ENCODE measurements at regions not wholly inside any gene's neighbourhood (a gene's known extent, or its start where the extent isn't known, plus 50 kb on each side); places are given as distances from the start of the nearest gene placed in this dataset.

DNA sequence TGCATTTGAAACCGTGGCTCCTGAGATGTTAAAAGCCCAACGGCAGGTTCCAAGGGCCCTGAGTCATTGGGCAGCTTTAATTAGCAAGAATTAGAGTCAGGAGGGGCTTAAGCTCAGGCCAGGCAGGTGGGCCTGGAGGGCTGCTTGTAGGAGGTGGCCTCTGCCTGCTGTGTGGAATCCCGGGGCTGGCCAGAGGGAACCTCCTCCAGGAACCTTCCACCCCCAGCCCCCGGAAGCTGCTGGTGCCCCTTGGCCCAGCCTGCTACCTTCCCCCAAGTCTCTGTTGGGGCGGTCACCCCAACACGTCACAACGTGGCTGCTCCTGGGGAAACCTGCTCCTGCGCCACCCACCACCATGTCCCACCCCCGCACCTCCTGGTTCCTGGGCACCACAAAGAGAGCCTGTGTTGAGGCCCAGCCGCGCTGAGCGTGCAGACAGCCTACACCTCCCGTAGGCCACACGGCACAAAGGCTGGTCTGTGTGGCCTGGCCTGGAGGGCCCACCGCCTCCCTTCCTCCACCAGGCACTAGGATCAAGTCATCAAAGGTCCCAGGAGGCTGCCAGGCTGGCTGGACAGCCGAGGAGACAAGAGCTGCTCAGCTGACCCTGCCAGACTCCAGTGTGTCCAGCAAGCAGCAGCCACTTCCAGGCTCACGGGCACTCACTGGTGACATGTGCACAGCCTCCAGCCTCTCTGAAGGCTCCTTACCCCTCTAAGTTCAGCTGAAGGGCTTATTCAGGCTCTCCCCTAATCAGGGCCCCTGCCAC lies 86.3 kb downstream of the SNX5 start:
- no peak for TF ChIP-seq POLR2AphosphoS5 (IDR thresholded peaks at IDR 0.05; ENCODE audit: low read depth, low read length)
- TF ChIP-seq, protein P1, sequence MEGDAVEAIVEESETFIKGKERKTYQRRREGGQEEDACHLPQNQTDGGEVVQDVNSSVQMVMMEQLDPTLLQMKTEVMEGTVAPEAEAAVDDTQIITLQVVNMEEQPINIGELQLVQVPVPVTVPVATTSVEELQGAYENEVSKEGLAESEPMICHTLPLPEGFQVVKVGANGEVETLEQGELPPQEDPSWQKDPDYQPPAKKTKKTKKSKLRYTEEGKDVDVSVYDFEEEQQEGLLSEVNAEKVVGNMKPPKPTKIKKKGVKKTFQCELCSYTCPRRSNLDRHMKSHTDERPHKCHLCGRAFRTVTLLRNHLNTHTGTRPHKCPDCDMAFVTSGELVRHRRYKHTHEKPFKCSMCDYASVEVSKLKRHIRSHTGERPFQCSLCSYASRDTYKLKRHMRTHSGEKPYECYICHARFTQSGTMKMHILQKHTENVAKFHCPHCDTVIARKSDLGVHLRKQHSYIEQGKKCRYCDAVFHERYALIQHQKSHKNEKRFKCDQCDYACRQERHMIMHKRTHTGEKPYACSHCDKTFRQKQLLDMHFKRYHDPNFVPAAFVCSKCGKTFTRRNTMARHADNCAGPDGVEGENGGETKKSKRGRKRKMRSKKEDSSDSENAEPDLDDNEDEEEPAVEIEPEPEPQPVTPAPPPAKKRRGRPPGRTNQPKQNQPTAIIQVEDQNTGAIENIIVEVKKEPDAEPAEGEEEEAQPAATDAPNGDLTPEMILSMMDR (IDR thresholded peaks at IDR 0.05 in 2 of 3, conservative IDR thresholded peaks at IDR 0.05 in 1 of 3; ENCODE audit: borderline replicate concordance in 1 of 3, insufficient read depth in 1 of 3, low read depth in 2 of 3, low read length in 2 of 3), result no peak
- no peak for TF ChIP-seq SIN3A (IDR thresholded peaks at IDR 0.05; ENCODE audit: low read depth)
- TF ChIP-seq CEBPB (IDR thresholded peaks at IDR 0.05; ENCODE audit: low read depth), result no peak
- TF ChIP-seq, protein P2, sequence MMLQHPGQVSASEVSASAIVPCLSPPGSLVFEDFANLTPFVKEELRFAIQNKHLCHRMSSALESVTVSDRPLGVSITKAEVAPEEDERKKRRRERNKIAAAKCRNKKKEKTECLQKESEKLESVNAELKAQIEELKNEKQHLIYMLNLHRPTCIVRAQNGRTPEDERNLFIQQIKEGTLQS (IDR thresholded peaks at IDR 0.05), result no peak
- TF ChIP-seq ZNF274 (IDR thresholded peaks at IDR 0.05; ENCODE audit: low read depth, low read length), result no peak
- TF ChIP-seq ELF1 (IDR thresholded peaks at IDR 0.05; ENCODE audit: borderline replicate concordance, low read depth), result no peak
- TF ChIP-seq, protein P3, sequence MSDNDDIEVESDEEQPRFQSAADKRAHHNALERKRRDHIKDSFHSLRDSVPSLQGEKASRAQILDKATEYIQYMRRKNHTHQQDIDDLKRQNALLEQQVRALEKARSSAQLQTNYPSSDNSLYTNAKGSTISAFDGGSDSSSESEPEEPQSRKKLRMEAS (IDR thresholded peaks at IDR 0.05), result no peak
- TF ChIP-seq RAD21 (IDR thresholded peaks at IDR 0.05; ENCODE audit: low read depth), result no peak
- no peak for TF ChIP-seq TCF7L2 (IDR thresholded peaks at IDR 0.05; ENCODE audit: borderline replicate concordance, extremely low read depth, insufficient read depth, insufficient read length)
- TF ChIP-seq EZH2phosphoT487 (IDR thresholded peaks at IDR 0.05; ENCODE audit: borderline replicate concordance), result no peak
- no peak for TF ChIP-seq ZFX (IDR thresholded peaks at IDR 0.05)

Data from HCT116 (cell line).